Epithelial cell of esophagus (primary cell): ENCODE measurements at regions not wholly inside any gene's neighbourhood (a gene's known extent, or its start where the extent isn't known, plus 50 kb on each side); places are given as distances from the start of the nearest gene placed in this dataset.

Experiments
- DNase-seq: peaks from one replicate; pipeline ENCODE4 v3.0.0; 2010; ENCODE audit warnings: low read depth
- H3K4me3 ChIP-seq: 2 replicates; pipeline ENCODE4 v1.5.1; 2011; ENCODE audit warnings: mild to moderate bottlenecking, low read length, control low read depth
- TF ChIP-seq, protein P1 (sequence below): IDR thresholded peaks from 2 replicates; pipeline ENCODE4 v1.5.1; 2011; ENCODE audit warnings: low read depth, mild to moderate bottlenecking, low read length, control low read depth, inconsistent platforms; ENCODE audit not compliant: insufficient read depth; ENCODE audit errors: missing control alignments

DNA sequence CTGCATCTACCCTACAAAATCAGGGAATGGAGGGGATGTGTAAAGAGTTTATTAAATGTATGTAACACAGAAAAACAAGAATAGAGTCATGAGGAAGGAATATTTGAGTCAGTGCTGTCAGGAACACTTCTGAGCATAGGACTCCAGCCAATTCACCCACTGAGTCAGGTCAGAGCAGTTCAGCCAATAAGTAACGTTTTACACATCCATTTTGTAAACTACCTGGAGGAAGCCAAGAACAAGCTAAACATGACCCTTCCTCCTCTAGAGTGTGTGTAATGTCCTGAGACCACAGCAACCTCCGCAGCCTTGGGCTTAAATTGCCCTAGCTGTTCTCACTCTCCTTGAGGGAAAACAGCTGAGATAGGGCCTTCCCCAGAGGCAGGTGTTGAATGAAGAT is 691.5 kb upstream of the LRRN3 start:
- TF ChIP-seq, protein P1, sequence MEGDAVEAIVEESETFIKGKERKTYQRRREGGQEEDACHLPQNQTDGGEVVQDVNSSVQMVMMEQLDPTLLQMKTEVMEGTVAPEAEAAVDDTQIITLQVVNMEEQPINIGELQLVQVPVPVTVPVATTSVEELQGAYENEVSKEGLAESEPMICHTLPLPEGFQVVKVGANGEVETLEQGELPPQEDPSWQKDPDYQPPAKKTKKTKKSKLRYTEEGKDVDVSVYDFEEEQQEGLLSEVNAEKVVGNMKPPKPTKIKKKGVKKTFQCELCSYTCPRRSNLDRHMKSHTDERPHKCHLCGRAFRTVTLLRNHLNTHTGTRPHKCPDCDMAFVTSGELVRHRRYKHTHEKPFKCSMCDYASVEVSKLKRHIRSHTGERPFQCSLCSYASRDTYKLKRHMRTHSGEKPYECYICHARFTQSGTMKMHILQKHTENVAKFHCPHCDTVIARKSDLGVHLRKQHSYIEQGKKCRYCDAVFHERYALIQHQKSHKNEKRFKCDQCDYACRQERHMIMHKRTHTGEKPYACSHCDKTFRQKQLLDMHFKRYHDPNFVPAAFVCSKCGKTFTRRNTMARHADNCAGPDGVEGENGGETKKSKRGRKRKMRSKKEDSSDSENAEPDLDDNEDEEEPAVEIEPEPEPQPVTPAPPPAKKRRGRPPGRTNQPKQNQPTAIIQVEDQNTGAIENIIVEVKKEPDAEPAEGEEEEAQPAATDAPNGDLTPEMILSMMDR, result no peak

DNA sequence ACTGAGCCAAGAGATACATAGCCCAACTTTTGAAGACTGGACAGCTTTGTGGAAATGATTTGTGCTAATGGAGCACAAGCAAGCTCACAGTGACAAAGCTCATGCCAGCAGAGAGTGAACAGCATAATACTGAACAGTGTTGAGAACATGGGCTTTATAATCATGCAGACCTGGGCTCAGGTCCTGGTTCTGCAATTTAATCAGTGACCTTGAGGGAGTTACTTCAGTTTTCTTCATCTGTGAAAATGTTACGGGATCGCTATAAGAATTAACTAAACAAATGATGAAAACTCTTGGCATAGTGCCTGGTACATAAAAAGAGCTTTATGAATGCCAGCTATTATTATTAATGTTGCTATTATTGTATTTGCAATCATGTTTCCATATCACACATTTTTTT is 690.5 kb upstream of the LRRN3 start:
- DNase-seq, result no peak
- TF ChIP-seq, protein P1, result no peak
- no peak overlapping the region for H3K4me3 ChIP-seq

More for the DNA sequence above, 691.5 kb upstream of the LRRN3 start:
- no peak overlapping the region for H3K4me3 ChIP-seq
- peak; percentile 2 for DNase-seq

DNA sequence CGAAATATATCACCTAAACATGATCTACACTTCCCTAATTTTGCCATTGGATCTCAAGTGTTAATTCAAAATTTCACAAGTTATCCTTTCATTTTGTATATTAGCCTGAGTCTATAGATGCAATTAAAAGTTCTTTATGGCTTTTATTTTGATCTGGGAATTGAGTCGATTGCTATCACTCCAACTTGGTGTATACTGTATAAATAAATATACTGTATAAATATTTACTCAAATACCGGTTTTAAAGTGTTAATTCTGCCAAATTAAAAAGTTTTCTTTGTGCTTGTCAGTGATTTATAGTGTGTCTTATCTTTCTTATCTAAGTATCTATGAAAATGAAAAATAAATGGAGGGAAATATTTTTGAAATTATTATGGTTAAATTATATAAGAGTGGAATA is 683.7 kb upstream of the LRRN3 start:
- DNase-seq, result no peak
- no peak overlapping the region for H3K4me3 ChIP-seq

DNA sequence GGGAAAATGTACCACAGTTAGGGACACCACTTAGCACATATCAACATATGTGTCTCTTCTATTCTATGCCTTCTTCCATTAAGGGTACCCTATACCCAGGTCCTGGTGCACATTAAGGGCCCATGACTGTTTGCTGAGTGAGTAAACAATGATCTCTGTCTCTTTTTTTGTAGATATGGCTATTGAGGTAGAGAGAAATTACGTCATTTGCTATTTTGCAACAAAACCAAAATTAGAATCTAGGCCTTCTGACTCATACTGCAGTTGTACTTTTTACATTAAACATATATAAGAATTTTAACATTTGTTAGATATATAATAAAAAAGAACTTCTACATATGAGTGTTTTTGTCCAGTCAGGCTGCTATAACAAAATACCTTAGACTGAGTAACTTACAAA is 683.2 kb upstream of the LRRN3 start:
- peak; percentile 55 for DNase-seq
- TF ChIP-seq, protein P1, result no peak
- H3K4me3 ChIP-seq, result no peak overlapping the region

More for the DNA sequence above, 683.7 kb upstream of the LRRN3 start:
- TF ChIP-seq, protein P1, result no peak

DNA sequence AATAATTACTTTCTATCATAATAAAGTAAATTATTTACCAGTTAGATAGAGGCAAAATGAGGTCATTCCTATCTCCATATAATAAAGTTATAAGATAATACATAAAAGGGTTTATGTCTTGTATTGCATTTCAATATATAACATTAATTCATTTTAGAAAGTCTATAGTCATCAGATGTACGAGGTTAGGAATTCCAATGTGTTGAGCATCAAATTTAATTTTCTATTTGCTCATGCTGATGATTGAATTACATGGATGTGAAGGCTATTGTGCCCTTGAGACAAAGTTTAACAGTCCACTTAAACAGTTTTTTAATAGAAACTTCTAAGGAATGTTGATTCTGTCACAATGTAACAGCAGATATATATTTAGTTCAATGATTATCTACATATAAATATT is 678.3 kb upstream of the LRRN3 start:
- no peak for DNase-seq
- H3K4me3 ChIP-seq, result no peak overlapping the region
- TF ChIP-seq, protein P1, result no peak

DNA sequence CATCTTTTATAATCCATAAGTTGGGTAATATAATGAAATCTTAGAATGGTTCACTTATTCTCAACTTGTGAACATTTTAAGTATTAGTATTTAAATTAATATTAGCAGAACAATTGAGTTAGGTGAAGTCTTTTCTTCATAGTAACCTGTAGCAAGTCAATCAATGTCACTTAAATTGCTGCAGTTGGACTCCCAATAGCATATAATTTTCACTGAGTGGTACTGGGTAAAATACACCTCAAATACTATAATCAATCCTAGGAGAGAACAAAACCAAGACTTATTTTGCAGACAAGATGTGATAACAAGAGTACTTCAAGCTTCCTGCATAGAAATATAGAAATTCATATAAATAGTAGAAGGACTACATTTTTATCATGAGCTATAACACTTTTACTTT is 677.9 kb upstream of the LRRN3 start:
- TF ChIP-seq, protein P1, result no peak
- no peak for DNase-seq
- no peak overlapping the region for H3K4me3 ChIP-seq

DNA sequence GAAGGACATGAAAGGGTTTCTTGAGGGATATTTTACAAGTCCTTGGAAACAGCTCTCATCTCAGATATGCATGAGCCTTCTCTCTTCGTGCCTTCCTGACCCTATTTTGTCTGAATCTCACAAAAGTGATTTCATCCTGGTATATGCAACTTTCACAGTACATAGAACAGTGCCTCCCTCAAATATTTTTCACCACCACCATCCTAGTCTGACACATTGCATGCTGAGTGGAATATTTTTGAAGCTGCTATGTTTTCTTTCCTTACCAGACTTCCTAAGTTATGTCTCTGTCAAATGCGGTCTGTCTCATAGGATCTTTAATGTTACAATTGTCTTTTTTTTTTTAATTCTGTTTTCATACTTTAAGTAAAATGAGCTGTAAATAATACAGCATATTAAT is 673.3 kb upstream of the LRRN3 start:
- DNase-seq, result no peak
- no peak overlapping the region for H3K4me3 ChIP-seq
- TF ChIP-seq, protein P1, result no peak
